GM23338 (cell line): ENCODE measurements at regions not wholly inside any gene's neighbourhood (a gene's known extent, or its start where the extent isn't known, plus 50 kb on each side); places are given as distances from the start of the nearest gene placed in this dataset.
A peak's percentile ranks its signal among the peaks of the same experiment; 100 is the strongest.

Experiments
- ATAC-seq: fragments of 200-7000 bp; cut with Tn5 transposase; 3 replicates; pipeline ENCODE4 v1.9.1; 2020
- DNase-seq: peaks from one replicate; pipeline ENCODE4 v3.0.0-alpha.2; 2015; ENCODE audit warnings: low spot score
- H2AFZ ChIP-seq: fragments of 200-600 bp; sonication (generic); 2 replicates; pipeline ENCODE4 v1.8.0; 2016; ENCODE audit warnings: antibody characterized with exemption, mild to moderate bottlenecking, moderate library complexity
- H3F3A ChIP-seq: fragments of 200-600 bp; sonication (generic); replicated peaks from 2 replicates; pipeline ENCODE4 v1.8.0; 2017; ENCODE audit warnings: antibody characterized with exemption, mixed run types, low read depth
- H3K27ac ChIP-seq: fragments of 200-600 bp; sonication (generic); 2 replicates; pipeline ENCODE4 v1.6.1; 2016; ENCODE audit warnings: low read depth
- H3K27me3 ChIP-seq: fragments of 200-600 bp; sonication (generic); 2 replicates; pipeline ENCODE4 v1.8.0; 2016; ENCODE audit warnings: mild to moderate bottlenecking, mixed run types, moderate library complexity; ENCODE audit not compliant: insufficient read depth
- H3K36me3 ChIP-seq: fragments of 200-600 bp; sonication (generic); 2 replicates; pipeline ENCODE4 v1.8.0; 2016; ENCODE audit warnings: mild to moderate bottlenecking; ENCODE audit not compliant: insufficient read depth
- H3K4me1 ChIP-seq: fragments of 200-600 bp; sonication (generic); 2 replicates; pipeline ENCODE4 v1.8.0; 2016; ENCODE audit warnings: mild to moderate bottlenecking, moderate library complexity; ENCODE audit not compliant: insufficient read depth
- H3K4me2 ChIP-seq: fragments of 200-600 bp; sonication (generic); 2 replicates; pipeline ENCODE4 v1.7.1; 2017; ENCODE audit warnings: mixed run types
- H3K4me3 ChIP-seq: fragments of 200-600 bp; sonication (generic); 2 replicates; pipeline ENCODE4 v1.6.1; 2016; ENCODE audit warnings: mixed run types
- H3K79me2 ChIP-seq: fragments of 200-600 bp; sonication (generic); replicated peaks from 2 replicates; pipeline ENCODE4 v1.8.0; 2017; ENCODE audit warnings: mild to moderate bottlenecking; ENCODE audit not compliant: insufficient read depth
- H3K9me2 ChIP-seq: fragments of 200-600 bp; sonication (generic); 2 replicates; pipeline ENCODE4 v1.8.0; 2017; ENCODE audit not compliant: insufficient read depth
- H4K20me1 ChIP-seq: fragments of 200-600 bp; sonication (generic); replicated peaks from 2 replicates; pipeline ENCODE4 v1.8.0; 2017; ENCODE audit warnings: mild to moderate bottlenecking; ENCODE audit not compliant: insufficient read depth
- H3K27ac Mint-ChIP-seq: 2 replicates; pipeline ENCODE4 v1.8.0; 2020; ENCODE audit warnings: inconsistent platforms, mild to moderate bottlenecking, moderate library complexity, mixed read lengths
- H3K27me3 Mint-ChIP-seq: 3 replicates; pipeline ENCODE4 v1.8.0; 2022; ENCODE audit warnings: low read depth, mild to moderate bottlenecking, moderate library complexity, mixed read lengths, inconsistent platforms; ENCODE audit not compliant: insufficient read depth, poor library complexity
- H3K36me3 Mint-ChIP-seq: 3 replicates; pipeline ENCODE4 v1.8.0; 2021; ENCODE audit warnings: low read depth, mild to moderate bottlenecking, inconsistent platforms, moderate library complexity, mixed read lengths
- H3K4me1 Mint-ChIP-seq: 3 replicates; pipeline ENCODE4 v1.8.0; 2020; ENCODE audit warnings: mild to moderate bottlenecking, inconsistent platforms, mixed read lengths
- H3K4me3 Mint-ChIP-seq: 3 replicates; pipeline ENCODE4 v1.8.0; 2021; ENCODE audit warnings: moderate library complexity, mild to moderate bottlenecking, inconsistent platforms, mixed read lengths
- H3K9me3 Mint-ChIP-seq: 3 replicates; pipeline ENCODE4 v1.8.0; 2020; ENCODE audit warnings: moderate library complexity, mild to moderate bottlenecking, inconsistent platforms, mixed read lengths
- CREB1 ChIP-seq: fragments of 250-450 bp; sonication (Bioruptor Pico); IDR thresholded peaks from 2 replicates; pipeline ENCODE4 v1.5.0; 2020; ENCODE audit warnings: low read depth, mild to moderate bottlenecking, moderate library complexity
- ETS1 ChIP-seq: IDR thresholded peaks from 2 replicates; pipeline ENCODE4 v1.6.1; 2016; ENCODE audit warnings: antibody characterized with exemption
- EZH2 ChIP-seq: fragments of 200-600 bp; sonication (generic); IDR thresholded peaks from one replicate; pipeline ENCODE4 v1.8.0; 2017; ENCODE audit warnings: antibody characterized with exemption, mild to moderate bottlenecking, low read depth; ENCODE audit not compliant: unreplicated experiment
- EZH2phosphoT487 ChIP-seq: fragments of 200-600 bp; sonication (generic); IDR thresholded peaks from one replicate; pipeline ENCODE4 v1.8.1; 2018; ENCODE audit warnings: antibody characterized with exemption; ENCODE audit not compliant: unreplicated experiment
- JUNB ChIP-seq: IDR thresholded peaks from one replicate; pipeline ENCODE4 v1.6.1; 2016; ENCODE audit warnings: antibody characterized with exemption; ENCODE audit not compliant: unreplicated experiment
- NANOG ChIP-seq: IDR thresholded peaks from 2 replicates; pipeline ENCODE4 v1.6.1; 2016; ENCODE audit warnings: antibody characterized with exemption, borderline replicate concordance
- POLR2AphosphoS5 ChIP-seq: IDR thresholded peaks from 2 replicates; pipeline ENCODE4 v1.6.1; 2016; ENCODE audit warnings: antibody characterized with exemption, low read depth
- REST ChIP-seq: IDR thresholded peaks from one replicate; pipeline ENCODE4 v1.6.1; 2018; ENCODE audit warnings: antibody characterized with exemption; ENCODE audit not compliant: unreplicated experiment
- STAT1 ChIP-seq: IDR thresholded peaks from one replicate; pipeline ENCODE4 v1.6.1; 2016; ENCODE audit warnings: antibody characterized with exemption; ENCODE audit not compliant: unreplicated experiment
- ZNF114 ChIP-seq: fragments of 250-450 bp; sonication (Bioruptor Pico); IDR thresholded peaks from 2 replicates; pipeline ENCODE4 v1.5.0; 2020; ENCODE audit warnings: mild to moderate bottlenecking, moderate library complexity
- ZNF331 ChIP-seq: fragments of 250-450 bp; sonication (Bioruptor Pico); IDR thresholded peaks from 2 replicates; pipeline ENCODE4 v1.5.0; 2020; ENCODE audit warnings: low read depth, mild to moderate bottlenecking, moderate library complexity
- ZNF462 ChIP-seq: fragments of 250-450 bp; sonication (Bioruptor Pico); IDR thresholded peaks from 2 replicates; pipeline ENCODE4 v1.5.0; 2020; ENCODE audit warnings: mild to moderate bottlenecking, moderate library complexity

GRCh38 chr6:22696481-22696880 lies 127.1 kb downstream of the HDGFL1 start:
- no peaks in the 10 kb centered on the region for H3K36me3 ChIP-seq
- Mint-ChIP-seq H3K36me3 (no peaks in the 10 kb centered on the region), H3K4me1 (peaks cover 8% of the 10 kb centered on the region), H3K27me3 (no peaks in the 10 kb centered on the region), H3K4me3 (no peak overlapping the region), H3K27ac (peak overlapping the region; percentile 68; the same call in 1 of the 2 replicates), H3K9me3 (no peaks in the 10 kb centered on the region; the same call in 2 of the 3 replicates)
- no peak overlapping the region for H3K4me3 ChIP-seq
- TF ChIP-seq CREB1 (CRISPR knock-in tag) = no peak
- TF ChIP-seq JUNB = no peak
- no peaks in the 10 kb centered on the region for H3K79me2 ChIP-seq
- H3K27me3 ChIP-seq = no peaks in the 10 kb centered on the region
- no peak overlapping the region for H3K27ac ChIP-seq
- no peaks in the 10 kb centered on the region for H3F3A ChIP-seq
- H2AFZ ChIP-seq = no peak overlapping the region
- H4K20me1 ChIP-seq = no peaks in the 10 kb centered on the region
- DNase-seq (no peak), ATAC-seq (no peak)
- H3K9me2 ChIP-seq = no peaks in the 10 kb centered on the region
- H3K4me2 ChIP-seq = no peak overlapping the region
- peaks cover 6% of the 10 kb centered on the region for H3K4me1 ChIP-seq

- Mint-ChIP-seq H3K4me1 (peaks cover 8% of the 10 kb centered on the region), H3K27me3 (no peaks in the 10 kb centered on the region)
- TF ChIP-seq ZNF462 (CRISPR knock-in tag) (no peak), ETS1 (no peak), ZNF114 (CRISPR knock-in tag) (no peak), STAT1 (no peak), NANOG (no peak), CREB1 (CRISPR knock-in tag) (no peak), POLR2AphosphoS5 (no peak), EZH2phosphoT487 (no peak), EZH2 (no peak), REST (no peak), ZNF331 (CRISPR knock-in tag) (no peak)
Measured at GRCh38 chr6:22697306-22697705, 127.9 kb downstream of the HDGFL1 start.

More at GRCh38 chr6:22697306-22697705, 127.9 kb downstream of the HDGFL1 start:
- no peak overlapping the region for H3K27ac Mint-ChIP-seq
- H3K79me2 ChIP-seq = no peaks in the 10 kb centered on the region
- H3K27me3 ChIP-seq = no peaks in the 10 kb centered on the region
- peaks cover 6% of the 10 kb centered on the region for H3K4me1 ChIP-seq
- H3K4me2 ChIP-seq = no peak overlapping the region
- H3K36me3 Mint-ChIP-seq = no peaks in the 10 kb centered on the region
- H3K36me3 ChIP-seq = no peaks in the 10 kb centered on the region
- ATAC-seq = no peak
- H3K9me3 Mint-ChIP-seq = no peaks in the 10 kb centered on the region; the same call in 2 of the 3 replicates
- H3K4me3 Mint-ChIP-seq = no peak overlapping the region
- H4K20me1 ChIP-seq = no peaks in the 10 kb centered on the region
- H3F3A ChIP-seq = no peaks in the 10 kb centered on the region
- no peaks in the 10 kb centered on the region for H3K9me2 ChIP-seq
- peak; percentile 6 for DNase-seq
- no peak overlapping the region for H3K27ac ChIP-seq
- no peak overlapping the region for H3K4me3 ChIP-seq
- H2AFZ ChIP-seq = no peak overlapping the region
